Natural killer cell treated with Interleukin-12 subunit alpha and Interleukin-12 subunit beta and Interleukin-15 and Interleukin-18, amount 100 ng/mL, for 72 hours (primary cell): ENCODE measurements at regions not wholly inside any gene's neighbourhood (a gene's known extent, or its start where the extent isn't known, plus 50 kb on each side); places are given as distances from the start of the nearest gene placed in this dataset.

Source experiments
- ATAC-seq, 2 donors: fragments of 150-1000 bp; cut with Tn5 transposase in 1 of 2; sonication (Bioruptor Pico), chemical (Tn5 transposase) in 1 of 2; 2 replicates each; pipeline ENCODE4 v1.10.0; 2021
- DNase-seq: peaks from one replicate; pipeline ENCODE4 v3.0.0; 2022; ENCODE audit warnings: low spot score
- H3K27ac Mint-ChIP-seq, 2 donors: 1 replicate in 1 of 2; 2 replicates in 1 of 2; pipeline ENCODE4 v1.8.0; 2022; ENCODE audit warnings: mixed read lengths in 2 of 2, mild to moderate bottlenecking in 1 of 2, moderate library complexity in 1 of 2
- H3K27me3 Mint-ChIP-seq, 2 donors: 1 replicate in 1 of 2; 2 replicates in 1 of 2; pipeline ENCODE4 v1.8.0; 2022; ENCODE audit warnings: mixed read lengths in 2 of 2
- H3K36me3 Mint-ChIP-seq: one replicate; pipeline ENCODE4 v1.8.0; 2022; ENCODE audit warnings: mixed read lengths
- H3K4me1 Mint-ChIP-seq, 2 donors: 1 replicate in 1 of 2; 2 replicates in 1 of 2; pipeline ENCODE4 v1.8.0; 2022; ENCODE audit warnings: low read depth in 2 of 2, mixed read lengths in 2 of 2, mild to moderate bottlenecking in 1 of 2
- H3K4me3 Mint-ChIP-seq: one replicate; pipeline ENCODE4 v1.8.0; 2022; ENCODE audit warnings: mixed read lengths
- H3K9me3 Mint-ChIP-seq: 2 replicates; pipeline ENCODE4 v1.8.0; 2022; ENCODE audit warnings: mixed read lengths

DNA sequence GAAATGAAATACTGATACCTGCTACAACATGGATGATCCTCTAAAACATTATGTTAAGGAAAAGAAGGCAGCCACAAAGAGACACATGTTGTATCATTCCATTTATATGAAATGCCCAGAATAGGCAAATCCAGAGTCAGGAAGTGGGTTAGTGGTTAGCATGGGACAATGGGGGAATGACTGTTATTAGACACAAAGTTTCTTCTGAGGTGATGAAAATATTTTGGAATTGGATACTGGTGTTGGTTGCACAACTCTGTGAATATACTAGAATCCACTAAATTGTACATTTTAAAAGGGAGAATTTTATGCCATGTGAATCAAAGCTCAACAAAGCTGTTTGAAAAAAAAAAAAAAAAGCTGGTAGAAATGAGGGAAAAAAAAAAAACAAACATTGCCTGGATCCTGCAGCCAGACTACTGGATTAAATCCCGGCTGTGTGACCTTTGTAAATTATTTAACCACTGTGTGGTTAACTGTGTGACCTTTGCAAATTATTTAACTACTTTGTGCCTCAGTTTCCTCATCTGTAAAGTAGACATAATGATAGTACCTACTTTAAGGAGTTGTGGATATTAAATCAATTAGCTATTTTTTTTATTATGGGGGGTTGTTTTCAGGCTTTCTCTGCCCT is 75.6 kb upstream of the PRICKLE2 start:
- peaks cover 5% of the 10 kb centered on the region for H3K36me3 Mint-ChIP-seq

DNA sequence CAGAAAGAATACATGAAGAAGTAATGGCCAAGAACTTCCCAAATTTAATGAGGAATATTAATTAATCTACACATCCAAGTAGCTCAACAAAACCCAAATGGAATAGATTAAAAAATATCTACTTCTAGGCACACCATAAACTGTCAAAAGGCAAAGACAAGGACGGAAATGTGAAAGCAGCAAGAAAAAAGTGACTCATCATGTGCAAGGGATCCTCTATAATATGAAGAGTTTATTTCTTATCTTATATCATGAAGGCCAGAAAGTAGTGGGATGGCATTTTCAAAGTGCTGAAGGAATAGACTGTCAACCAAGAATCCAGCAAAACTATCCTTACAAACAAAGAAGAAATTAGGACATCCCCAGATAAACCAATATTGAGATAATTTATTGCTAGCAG is 73.9 kb upstream of the PRICKLE2 start:
- Mint-ChIP-seq H3K9me3 (peaks cover 10% of the 10 kb centered on the region), H3K27ac (no peak overlapping the region), H3K4me3 (no peak overlapping the region), H3K27me3 (no peaks in the 10 kb centered on the region), H3K4me1 (no peaks in the 10 kb centered on the region), H3K36me3 (peaks cover 5% of the 10 kb centered on the region)
- ATAC-seq (no peak), DNase-seq (no peak)

More for the DNA sequence above, 75.6 kb upstream of the PRICKLE2 start:
- DNase-seq: no peak
- Mint-ChIP-seq H3K27me3 (no peaks in the 10 kb centered on the region), H3K4me3 (no peak overlapping the region), H3K27ac (no peak overlapping the region), H3K9me3 (peaks cover 8% of the 10 kb centered on the region), H3K4me1 (no peaks in the 10 kb centered on the region)
- no peak for ATAC-seq

DNA sequence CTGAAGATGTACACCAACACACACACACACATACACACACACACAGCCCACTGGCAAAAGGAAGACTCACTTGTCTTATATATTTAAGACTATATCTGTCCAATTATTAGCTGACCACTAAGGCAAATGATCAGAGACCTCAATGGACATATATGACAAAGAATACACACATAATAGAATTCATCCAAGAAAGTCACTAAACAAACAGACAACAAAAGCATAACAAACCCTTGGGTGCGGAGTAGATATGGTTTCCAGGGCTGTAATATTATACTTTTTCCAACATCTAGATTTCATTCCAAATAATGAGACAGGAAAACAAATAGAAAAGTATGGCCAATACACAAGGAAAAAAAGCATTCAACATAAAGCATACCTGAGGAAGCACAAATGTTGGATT is 72.3 kb upstream of the PRICKLE2 start:
- H3K36me3 Mint-ChIP-seq: peaks cover 5% of the 10 kb centered on the region
- no peaks in the 10 kb centered on the region for H3K27me3 Mint-ChIP-seq
- peaks cover 17% of the 10 kb centered on the region for H3K9me3 Mint-ChIP-seq
- no peaks in the 10 kb centered on the region for H3K4me1 Mint-ChIP-seq
- no peak for ATAC-seq
- DNase-seq: no peak
- H3K27ac Mint-ChIP-seq: no peak overlapping the region
- no peak overlapping the region for H3K4me3 Mint-ChIP-seq

DNA sequence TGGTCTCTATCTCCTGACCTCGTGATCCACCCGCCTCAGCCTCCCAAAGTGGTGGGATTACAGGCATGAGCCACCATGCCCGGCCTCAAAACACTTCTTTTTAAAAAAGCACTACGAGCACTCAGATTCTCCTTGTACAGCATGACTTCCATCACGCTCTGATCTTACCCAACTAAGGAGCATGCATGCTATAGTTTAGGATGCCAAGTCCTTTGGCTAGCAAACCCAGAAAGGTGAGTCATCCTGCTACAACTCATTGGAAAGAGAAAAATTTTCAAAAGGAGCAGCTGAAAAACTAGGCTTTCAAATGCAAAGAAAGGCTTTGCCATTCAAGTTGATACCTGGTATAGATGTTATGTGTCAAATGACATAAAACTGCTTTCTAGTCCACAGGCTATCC is 70.3 kb upstream of the PRICKLE2 start:
- H3K4me3 Mint-ChIP-seq: no peak overlapping the region
- H3K36me3 Mint-ChIP-seq: peaks cover 5% of the 10 kb centered on the region
- peaks cover 16% of the 10 kb centered on the region for H3K9me3 Mint-ChIP-seq
- no peak for DNase-seq
- no peaks in the 10 kb centered on the region for H3K27me3 Mint-ChIP-seq
- H3K4me1 Mint-ChIP-seq: no peaks in the 10 kb centered on the region
- ATAC-seq: no peak
- no peak overlapping the region for H3K27ac Mint-ChIP-seq

DNA sequence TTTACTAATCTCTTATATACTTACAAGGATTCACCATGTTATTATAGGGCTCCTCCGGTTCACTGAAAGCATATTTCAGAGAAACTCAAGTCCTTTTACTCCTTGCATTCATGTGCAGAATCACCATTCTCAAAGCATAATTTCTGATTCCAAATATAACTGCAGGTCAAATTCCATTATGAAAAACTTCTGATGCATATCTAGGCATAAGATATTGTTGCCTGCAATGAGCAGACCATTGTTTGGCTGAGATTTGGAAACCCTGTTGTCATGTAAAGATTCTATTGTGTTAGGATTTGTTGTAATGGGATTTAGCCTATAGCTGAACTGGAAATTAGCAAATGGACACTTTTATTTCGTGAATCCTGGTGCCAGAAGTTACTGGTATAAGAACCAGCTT is 69.5 kb upstream of the PRICKLE2 start:
- H3K4me3 Mint-ChIP-seq: no peak overlapping the region
- no peak overlapping the region for H3K27ac Mint-ChIP-seq
- ATAC-seq (no peak), DNase-seq (no peak)
- peaks cover 5% of the 10 kb centered on the region for H3K36me3 Mint-ChIP-seq
- peaks cover 16% of the 10 kb centered on the region for H3K9me3 Mint-ChIP-seq
- no peaks in the 10 kb centered on the region for H3K27me3 Mint-ChIP-seq
- H3K4me1 Mint-ChIP-seq: no peaks in the 10 kb centered on the region

DNA sequence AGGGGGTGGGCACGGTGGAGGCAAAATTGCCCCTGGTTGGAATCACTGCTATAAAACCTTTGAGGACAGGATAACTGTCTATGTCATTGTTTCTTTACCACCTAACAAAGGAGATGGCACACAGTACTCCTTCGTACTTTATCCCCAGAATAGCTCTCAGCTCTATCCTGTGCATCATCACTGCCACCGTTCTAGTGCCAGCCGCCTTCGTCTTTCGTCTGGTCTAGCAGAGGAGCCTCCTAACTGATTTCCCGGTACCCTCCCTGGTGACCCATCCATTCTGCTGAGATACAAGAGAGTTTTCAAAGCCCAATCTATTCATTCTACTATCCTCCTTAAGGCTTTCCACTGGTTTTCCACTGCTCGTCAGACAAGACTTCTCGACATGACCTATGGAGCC is 67.9 kb upstream of the PRICKLE2 start:
- Mint-ChIP-seq H3K4me3 (no peak overlapping the region), H3K9me3 (peaks cover 16% of the 10 kb centered on the region), H3K4me1 (no peaks in the 10 kb centered on the region), H3K36me3 (peaks cover 5% of the 10 kb centered on the region), H3K27ac (no peak overlapping the region), H3K27me3 (no peaks in the 10 kb centered on the region)
- ATAC-seq (no peak), DNase-seq (no peak)

DNA sequence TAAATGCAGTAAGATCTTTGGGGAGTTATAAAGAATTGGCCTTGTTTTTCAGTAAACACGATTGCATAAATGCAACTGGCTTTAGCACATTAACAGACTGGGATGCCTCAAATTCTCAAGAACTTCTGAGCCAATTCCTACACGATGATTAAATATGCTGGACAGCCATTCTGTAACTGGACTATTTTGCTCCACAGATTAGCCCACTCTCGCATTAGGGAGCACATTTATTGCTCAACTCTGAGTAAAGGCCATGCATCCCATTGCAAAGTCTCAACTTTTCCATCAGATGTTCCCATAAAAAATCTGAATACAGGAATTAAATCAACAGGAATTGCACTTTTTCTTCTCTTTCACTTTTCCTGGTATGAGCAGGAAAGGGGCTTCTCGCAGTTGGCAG is 66.7 kb upstream of the PRICKLE2 start:
- ATAC-seq (no peak), DNase-seq (no peak)
- no peaks in the 10 kb centered on the region for H3K27me3 Mint-ChIP-seq
- H3K36me3 Mint-ChIP-seq: no peaks in the 10 kb centered on the region
- H3K4me3 Mint-ChIP-seq: no peak overlapping the region
- peaks cover 12% of the 10 kb centered on the region for H3K9me3 Mint-ChIP-seq
- H3K4me1 Mint-ChIP-seq: no peaks in the 10 kb centered on the region
- H3K27ac Mint-ChIP-seq: no peak overlapping the region

DNA sequence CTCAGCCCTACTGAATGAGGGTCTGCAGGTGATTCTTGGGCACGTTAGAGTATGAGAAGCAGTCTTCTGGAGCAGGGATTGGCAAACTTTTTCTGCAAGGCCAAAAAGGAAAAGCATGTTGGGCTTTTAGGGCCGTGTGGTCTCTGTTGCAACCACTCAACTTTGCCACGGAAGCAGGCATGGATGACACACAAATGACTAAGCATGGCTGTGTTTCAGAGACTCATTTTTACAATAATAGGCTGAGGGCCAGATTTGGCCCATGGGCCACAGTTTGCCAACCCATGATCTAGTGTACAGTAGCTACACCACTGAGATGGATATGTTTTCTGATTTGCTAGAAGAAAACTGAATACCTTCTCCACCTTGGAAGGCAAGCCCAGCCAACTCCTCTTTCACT is 66.1 kb upstream of the PRICKLE2 start:
- Mint-ChIP-seq H3K9me3 (peaks cover 12% of the 10 kb centered on the region), H3K27me3 (no peaks in the 10 kb centered on the region)

DNA sequence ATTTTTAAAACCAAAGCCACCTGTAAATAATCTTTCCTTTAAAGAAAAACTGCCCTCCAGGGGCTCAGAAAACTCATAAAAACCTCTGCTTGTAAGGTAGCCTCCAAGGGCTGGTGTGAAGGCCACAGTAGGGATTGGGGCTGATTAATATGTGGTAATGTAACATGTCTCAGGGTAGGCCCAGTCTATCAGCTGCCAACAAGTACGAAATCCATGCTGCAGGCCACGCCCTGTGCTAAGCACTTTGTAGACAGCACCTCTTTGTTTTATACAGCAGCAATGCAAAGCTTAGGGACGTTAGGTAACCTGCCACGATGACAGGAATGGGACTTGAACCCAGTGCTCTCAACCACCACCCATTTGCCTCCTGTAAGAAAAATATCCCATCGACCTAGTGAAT is 65.6 kb upstream of the PRICKLE2 start:
- Mint-ChIP-seq H3K27ac (no peak overlapping the region), H3K27me3 (no peaks in the 10 kb centered on the region), H3K4me3 (no peak overlapping the region), H3K4me1 (no peaks in the 10 kb centered on the region), H3K36me3 (no peaks in the 10 kb centered on the region), H3K9me3 (peaks cover 12% of the 10 kb centered on the region)
- DNase-seq (no peak), ATAC-seq (no peak)

More for the DNA sequence above, 66.1 kb upstream of the PRICKLE2 start:
- no peak for DNase-seq
- Mint-ChIP-seq H3K4me3 (no peak overlapping the region), H3K36me3 (no peaks in the 10 kb centered on the region), H3K4me1 (no peaks in the 10 kb centered on the region), H3K27ac (no peak overlapping the region)
- ATAC-seq: no peak

DNA sequence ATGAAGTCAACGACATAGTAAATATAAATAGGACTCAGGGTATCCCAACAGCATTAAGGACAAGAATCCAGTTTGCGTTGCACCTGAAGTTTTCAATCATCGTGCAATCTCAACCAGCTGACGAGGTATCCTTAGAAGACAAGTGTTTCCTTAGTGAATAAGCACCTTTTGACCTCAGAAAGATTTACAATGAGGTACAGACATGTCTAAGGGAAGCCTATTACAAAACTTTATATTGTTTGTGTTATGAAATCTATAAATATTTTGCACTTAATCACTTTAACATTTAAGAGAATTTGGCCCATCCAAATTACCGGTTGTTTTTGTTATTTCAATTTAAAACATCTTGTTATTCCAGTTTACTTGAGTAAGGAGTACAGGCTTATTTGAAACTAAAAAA is 64.9 kb upstream of the PRICKLE2 start:
- H3K27ac Mint-ChIP-seq: no peak overlapping the region
- no peak for ATAC-seq
- no peaks in the 10 kb centered on the region for H3K36me3 Mint-ChIP-seq
- DNase-seq: no peak
- H3K4me1 Mint-ChIP-seq: no peaks in the 10 kb centered on the region
- no peaks in the 10 kb centered on the region for H3K27me3 Mint-ChIP-seq
- no peak overlapping the region for H3K4me3 Mint-ChIP-seq
- H3K9me3 Mint-ChIP-seq: peaks cover 10% of the 10 kb centered on the region

DNA sequence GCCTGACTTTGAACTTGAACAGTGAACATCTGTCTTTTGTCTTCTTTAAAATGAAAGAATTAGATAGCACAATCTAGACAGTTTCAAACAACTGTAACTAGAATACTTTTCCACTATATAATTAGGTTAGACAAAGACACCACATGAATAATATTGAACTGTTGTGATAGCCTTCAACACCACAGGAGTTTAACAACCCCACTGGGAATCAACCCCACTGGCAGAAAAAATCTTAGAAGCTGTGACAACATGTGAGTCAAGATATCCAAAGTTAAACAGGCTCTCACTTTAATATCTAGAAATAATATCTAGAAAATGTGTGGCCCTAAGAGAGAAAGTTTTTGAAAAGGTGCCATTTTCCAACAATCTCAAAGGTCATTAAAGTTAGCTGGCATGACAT is 64.4 kb upstream of the PRICKLE2 start:
- H3K27ac Mint-ChIP-seq: no peak overlapping the region

DNA sequence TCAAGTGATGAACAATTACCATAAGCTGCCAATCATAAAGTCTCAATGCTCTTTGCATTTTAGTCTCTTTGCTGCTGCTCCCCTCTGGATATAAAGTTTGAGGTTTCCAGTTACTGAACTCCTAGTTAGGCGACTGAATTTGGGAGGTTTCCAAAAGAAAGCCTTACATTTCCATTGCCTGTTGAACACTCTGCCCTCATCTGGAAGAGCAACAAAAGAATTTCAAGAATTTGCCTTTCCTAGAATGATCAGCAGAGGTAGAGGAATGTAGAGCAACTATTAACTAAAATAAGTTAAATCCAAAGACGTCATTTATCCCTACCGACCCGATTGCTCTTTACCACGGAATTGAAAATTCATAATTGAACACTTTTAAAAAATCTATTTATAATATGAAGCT is 53.4 kb upstream of the PRICKLE2 start:
- no peak for DNase-seq

More for the DNA sequence above, 64.4 kb upstream of the PRICKLE2 start:
- no peaks in the 10 kb centered on the region for H3K27me3 Mint-ChIP-seq
- no peak for DNase-seq
- ATAC-seq: no peak
- no peak overlapping the region for H3K4me3 Mint-ChIP-seq
- no peaks in the 10 kb centered on the region for H3K4me1 Mint-ChIP-seq
- H3K9me3 Mint-ChIP-seq: peaks cover 10% of the 10 kb centered on the region
- H3K36me3 Mint-ChIP-seq: no peaks in the 10 kb centered on the region

DNA sequence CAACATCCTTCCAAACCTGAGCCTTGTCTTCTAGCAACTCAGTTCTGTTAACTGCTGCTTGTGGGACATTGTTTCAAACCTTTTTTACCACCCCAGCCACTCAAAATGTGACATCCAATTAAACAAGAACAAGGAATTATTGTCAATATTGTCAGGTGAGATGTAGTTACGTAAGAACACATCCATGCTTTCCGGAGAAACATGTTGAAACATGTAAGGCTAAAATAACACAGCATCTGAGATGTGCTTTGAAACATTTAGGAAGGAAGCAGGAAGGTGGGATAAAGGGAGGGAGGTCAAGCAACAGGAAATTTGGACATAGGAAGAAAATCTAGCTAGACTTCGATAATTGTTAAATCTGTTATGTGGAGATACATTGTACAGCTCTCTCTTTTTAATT is 50.9 kb upstream of the PRICKLE2 start:
- ATAC-seq: no peak
- peaks cover 5% of the 10 kb centered on the region for H3K9me3 Mint-ChIP-seq
- no peak for DNase-seq
- H3K4me1 Mint-ChIP-seq: no peaks in the 10 kb centered on the region
- peaks cover 0 to 7% of the 10 kb centered on the region in 2 donors for H3K27me3 Mint-ChIP-seq
- H3K27ac Mint-ChIP-seq: no peak overlapping the region
- no peaks in the 10 kb centered on the region for H3K36me3 Mint-ChIP-seq
- H3K4me3 Mint-ChIP-seq: no peak overlapping the region

More for the DNA sequence above, 53.4 kb upstream of the PRICKLE2 start:
- no peak for ATAC-seq
- Mint-ChIP-seq H3K4me3 (no peak overlapping the region), H3K27ac (no peak overlapping the region), H3K4me1 (no peaks in the 10 kb centered on the region), H3K36me3 (no peaks in the 10 kb centered on the region), H3K9me3 (peaks cover 6% of the 10 kb centered on the region), H3K27me3 (peaks cover 0 to 5% of the 10 kb centered on the region in 2 donors)
